OCI-M2 (cell line): ENCODE measurements at regions not wholly inside any gene's neighbourhood (a gene's known extent, or its start where the extent isn't known, plus 50 kb on each side); places are given as distances from the start of the nearest gene placed in this dataset.

Experiments
- DNase-seq: peaks from one replicate; lab custom pipeline; 2025; ENCODE audit not compliant: unreplicated experiment; lab: John Stamatoyannopoulos, UW

DNA sequence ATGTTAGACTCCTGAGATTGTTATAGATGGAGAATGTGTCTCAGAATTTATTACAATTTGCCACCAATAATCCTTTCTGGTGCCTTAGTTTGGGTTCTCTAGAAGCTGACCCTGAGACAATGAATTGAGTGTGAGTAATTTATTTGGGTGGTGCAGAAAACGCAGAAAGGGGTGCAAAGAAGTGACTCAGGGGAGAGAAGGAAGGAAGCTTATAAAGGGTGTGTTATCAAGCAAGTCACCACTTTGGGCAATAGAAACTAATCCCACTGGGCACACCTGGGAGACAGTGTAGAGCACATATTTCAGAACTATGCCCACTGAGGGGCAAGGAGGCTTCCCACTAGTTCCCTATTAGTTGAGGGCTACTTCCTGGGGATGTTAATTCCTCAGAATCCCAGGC is 320.6 kb downstream of the MID1IP1 start:
- no peak for DNase-seq

DNA sequence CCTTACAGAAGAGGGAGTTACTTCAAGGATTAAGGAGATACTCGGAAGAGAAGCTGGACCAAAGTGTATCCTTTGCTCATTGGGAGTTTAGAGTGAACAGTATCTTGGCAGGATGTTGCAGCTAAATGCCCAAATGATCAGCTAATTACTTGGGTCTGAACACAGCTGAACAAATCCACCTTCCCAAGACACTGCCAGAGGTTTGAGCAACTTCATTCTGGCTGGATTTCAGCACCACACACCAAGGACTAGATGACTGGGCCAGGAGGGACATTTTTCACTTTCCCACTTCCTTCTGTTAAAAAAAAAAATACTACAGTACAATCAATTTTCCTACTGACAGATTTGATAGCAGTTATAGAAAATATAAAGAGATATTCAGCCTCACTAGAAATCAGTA is 324.6 kb downstream of the MID1IP1 start:
- DNase-seq, result no peak

DNA sequence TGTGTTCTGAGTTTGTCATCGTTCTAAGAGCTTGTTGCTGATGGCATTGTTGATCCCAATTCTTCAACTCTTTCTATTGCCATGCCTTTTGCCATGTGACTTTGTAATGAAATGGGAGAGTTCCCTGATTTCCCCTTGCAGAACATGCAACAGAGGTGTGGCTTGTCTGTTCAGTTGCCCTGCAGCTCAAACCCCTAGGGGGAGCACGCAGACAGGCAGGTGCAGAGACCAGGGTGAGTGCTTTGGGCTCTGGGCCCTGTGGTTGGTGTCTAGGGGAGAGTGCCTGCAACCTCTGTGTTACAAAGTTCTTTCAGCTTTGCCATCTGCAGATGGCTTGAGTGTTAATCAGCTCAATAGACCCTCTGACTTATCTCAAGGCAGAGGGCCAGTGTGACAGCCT is 332.7 kb downstream of the MID1IP1 start:
- DNase-seq, result no peak

DNA sequence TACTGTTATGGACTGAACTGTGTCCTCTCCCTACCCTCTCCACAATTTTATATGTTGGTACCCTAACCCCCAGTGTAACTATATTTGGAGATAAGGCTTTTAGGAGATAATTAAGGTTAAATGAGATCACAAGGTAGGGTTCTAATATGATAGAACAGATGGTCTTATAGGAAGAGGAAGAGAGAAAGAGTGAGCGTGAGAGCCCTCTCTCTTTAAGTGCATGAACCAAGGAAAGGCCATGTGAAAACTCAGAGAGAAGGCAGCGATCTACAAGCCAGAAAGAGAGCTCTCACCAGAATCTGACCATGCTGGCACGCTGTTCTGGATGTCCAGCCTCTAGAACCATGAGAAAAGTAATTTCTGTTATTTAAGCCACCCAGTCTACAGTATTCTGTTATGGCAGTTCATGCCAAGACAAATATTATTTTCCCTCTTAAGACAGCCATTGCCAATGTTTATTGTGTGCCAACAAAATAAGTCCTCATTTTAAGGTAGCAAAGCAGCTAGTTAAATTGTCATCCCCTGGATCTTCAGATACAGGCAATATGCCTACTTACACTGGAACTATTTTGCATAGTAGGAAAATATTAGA is 336.2 kb downstream of the MID1IP1 start:
- no peak for DNase-seq

DNA sequence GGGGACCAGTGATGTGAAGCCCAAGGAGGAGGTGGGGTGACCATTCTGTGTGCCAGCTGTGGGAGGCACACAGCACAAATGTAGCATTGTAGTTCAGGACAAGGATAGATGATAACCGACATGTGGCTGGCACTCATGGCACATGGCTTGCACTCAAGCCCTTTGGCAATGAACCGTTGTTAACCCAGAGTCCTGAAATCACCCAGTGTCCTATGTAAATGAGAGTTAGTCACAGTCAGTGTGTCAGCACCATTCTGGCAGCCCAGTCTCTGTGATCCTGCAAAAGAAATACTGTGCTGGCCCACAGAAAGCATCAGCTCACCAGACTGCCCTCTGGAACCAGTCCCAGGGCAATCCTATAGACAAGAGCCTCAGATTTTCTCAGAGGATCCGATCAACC is 339.3 kb downstream of the MID1IP1 start:
- DNase-seq, result no peak

DNA sequence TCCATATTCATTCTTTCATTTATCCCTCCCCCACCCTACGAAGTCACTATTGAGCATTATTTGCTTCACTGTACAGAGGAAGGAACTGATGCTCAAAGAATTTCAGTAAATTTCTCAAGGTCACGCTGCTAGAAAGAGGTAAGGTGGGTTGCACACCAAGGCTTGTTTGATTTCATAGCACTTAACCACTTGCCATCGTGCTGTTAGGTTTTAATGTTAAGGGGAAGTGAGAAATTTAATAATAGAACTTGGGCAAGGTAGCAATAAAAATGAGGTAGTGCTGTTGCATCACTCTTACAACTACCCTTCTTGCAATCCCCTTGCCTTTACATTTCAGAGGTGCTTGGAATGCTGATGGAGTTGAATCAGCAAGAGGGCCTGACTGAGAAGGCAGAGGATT is 343.1 kb downstream of the MID1IP1 start:
- no peak for DNase-seq

DNA sequence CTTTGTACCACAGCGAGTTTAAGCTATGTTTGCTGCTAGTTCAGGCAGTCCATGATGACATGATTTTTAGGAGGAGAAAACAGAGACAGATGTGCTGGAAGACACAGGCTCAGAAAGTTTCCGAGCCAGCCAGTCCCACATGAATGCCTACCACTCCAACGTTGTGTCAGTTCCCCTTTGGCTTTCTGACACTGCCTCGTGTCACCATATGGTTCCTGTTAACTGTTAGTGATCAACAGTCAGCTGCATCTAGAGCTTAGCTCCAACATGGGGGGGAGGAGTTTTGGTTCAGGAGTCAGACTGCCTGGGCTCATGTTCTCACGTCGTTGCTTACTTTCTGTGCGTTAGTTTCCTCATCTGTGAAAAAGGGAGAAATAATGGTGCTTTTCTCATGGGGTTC is 343.7 kb downstream of the MID1IP1 start:
- DNase-seq, result no peak

DNA sequence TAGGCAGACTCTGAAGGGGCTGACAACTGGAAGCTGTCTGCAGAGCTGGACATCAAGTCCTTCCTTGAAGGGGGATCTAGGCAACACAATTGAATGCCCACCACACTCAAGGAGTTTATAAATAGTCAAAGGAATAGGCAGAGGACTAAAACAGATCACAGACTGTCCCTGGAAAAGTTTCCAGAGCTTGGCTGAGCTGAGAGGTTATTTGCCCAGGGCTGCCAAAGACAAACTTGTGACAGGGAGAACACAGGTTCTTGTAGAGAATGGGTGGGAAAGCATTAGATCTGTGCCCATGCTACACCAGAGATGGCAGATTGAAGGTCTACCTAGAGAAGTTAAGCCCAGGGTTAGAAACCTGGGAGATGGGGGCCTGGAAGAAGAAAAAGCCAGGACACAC is 344.6 kb downstream of the MID1IP1 start:
- no peak for DNase-seq

DNA sequence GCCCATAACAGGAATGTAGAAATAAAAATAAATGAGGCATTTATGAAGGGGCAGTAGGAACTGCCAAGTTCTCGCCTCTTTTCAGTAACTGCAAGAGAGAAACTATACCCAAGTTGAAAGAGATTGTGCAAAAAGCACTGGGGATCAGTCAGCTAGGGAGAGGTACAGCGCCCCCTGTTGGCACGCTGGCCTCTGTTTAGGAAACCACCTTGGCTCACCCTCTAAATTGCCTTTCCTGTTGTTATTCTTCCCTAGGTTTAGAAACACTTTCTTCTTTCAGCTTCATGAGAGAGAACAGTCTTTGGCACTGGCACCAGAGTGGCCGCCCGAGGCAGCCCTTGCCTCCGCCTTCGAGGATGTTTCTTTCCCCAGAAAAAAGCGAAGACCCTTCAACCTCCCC is 348.5 kb downstream of the MID1IP1 start:
- no peak for DNase-seq

DNA sequence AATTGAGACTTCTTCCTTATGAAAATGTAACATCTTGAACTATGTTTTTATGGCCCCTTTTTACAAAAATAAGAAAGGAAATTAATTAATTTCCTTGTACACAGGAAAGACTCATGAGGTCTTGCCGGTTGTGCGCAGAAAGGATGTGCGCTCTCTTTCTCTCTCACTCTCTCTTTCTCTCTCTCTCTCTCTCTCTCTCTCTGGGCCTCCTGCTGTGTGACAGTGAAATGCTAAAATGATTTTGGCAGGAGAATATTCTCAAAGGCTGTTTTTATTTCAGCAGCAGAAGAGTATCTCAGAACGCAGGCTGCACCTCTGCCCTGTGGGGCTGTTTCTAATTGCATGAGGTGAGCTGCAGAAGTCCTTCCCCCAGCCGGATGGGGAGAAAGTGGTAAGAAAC is 349.0 kb downstream of the MID1IP1 start:
- DNase-seq, result no peak

DNA sequence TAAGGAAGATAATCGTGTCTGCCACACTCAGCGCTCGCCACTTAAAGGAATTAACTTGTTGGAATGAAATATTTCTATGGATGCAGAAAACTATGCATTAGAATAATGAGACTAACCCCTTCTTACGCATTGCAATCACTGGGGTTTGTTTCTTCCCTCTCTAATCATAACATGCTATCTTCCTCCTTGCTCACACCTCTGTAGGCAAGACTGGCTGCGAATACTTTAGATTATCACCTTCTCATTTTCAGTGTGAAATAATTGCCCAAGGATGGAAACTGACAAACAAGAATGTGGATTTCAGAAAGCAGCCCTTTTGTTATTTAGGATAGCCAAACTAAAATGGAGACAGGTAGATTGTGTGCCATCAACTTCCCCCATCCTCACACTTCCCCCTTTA is 349.4 kb downstream of the MID1IP1 start:
- DNase-seq, result no peak

DNA sequence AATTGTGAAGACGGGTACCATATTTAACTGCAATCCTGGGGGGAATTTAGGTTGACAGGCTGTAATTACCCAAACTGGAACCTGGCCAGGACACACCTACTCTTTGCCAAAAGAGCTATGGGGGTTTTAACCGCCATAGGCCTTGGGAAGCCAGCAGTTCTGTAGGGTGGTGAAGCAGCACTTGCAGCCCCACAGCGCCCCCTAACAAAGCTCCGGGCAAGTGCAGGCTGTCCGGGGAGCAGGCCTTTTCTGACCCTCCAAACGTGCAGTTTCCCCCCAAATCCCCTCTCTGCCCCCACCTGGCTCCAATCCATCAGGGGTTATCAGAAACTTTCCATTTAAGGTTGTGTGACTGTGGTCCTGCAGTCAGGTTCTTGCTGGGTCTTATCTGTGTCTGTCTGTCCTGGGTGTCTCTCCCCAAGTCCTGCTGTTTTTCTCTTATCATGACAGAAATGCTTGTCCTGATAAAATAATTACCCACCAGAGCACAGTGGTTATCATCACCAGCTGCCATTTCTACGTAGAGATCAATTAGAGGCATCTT is 350.9 kb downstream of the MID1IP1 start:
- DNase-seq, result no peak

DNA sequence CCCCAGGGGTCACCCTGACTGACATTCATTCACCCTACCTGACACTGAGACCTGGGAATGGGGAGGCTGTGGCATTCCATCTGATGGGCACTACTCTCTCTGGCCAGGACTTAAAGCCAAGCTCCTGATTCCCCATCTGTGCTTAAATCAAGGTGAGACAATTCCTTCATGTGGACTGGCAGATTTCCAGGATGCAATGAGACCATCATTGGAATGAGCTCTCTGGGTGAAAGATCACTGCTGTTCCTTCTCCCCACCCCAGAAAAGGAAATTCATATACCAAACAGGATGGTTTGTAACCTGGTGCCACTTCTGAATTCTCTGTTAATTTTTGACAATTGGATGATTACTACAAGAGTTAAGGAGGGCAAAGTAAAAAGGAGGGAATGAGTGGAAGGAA is 354.8 kb downstream of the MID1IP1 start:
- DNase-seq, result no peak

DNA sequence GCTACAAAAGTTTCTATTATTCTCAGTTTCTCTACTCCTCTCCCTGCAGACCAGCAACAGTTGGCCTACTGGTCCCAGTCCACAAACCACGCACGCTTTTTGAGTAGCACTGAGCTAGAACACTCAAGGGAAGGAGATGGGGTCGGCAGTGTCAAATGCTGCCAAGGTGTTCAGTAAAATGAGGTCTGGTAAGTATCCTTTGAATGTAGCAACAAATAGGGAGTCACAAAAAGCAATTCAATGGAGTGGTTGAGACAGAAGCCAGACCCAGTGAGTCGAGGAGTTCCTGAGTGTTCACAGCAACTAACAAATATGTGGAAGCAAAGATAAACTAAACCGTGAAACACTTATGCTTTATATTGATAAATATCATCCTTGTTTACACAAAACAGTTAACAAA is 355.7 kb downstream of the MID1IP1 start:
- DNase-seq, result no peak

DNA sequence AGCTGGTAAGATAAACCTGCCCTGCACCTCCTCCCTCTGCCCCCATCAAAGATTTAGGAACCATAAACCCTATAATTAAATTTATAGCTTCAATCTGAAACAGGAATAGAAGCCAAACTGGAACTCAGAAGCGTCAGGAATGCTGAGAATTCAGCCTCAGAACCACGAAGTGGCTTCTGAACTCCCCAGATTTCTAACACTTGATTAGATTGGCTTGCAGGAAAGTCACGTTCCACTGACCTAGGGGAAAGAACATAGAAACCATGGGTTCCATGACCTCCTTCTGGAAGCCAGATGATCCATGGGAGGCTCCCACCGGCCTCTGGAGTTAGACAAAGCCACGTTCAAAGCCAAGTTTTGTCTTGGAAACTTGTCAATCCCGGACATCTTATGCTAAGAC is 356.5 kb downstream of the MID1IP1 start:
- DNase-seq, result no peak

DNA sequence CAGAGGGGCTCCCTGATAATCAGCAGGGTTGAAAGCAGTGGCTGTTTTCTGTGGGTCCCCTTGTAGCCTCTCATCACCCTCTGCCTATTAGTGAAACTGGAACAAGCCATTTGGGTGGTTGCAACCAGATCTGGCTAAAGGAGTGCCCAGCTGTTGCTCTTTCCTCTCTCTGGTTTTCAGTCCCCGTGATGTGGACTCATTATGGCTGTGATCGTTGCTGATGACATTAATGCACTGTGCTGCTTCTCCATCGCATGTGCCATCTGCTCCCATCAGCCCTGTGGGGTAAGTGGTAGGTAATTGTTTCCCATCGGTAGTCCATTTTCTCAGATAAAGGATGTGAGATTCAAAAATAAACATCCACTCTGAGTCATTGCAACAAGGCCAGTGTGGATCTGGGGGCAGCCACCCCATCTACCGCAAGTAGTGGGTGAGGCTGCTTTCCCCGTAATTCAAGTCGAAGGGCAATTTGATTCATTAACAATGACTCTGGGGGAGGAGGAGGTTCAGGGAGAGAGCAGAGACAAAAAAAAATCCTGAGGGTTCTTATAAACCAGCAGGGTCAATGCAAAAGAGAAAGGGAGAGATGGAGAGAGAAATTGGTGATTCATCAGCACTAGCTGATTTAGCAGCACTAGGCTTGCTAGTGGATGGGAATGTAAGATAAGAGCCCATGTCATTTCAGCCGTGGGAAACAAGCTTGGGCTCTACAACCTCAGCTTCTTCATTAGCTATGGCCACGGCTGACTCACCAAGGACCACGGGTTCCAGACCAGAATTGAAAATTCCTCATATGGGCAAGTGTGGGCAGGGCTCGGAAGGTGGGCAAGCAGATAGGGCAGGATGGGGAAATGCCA is 357.8 kb downstream of the MID1IP1 start:
- no peak for DNase-seq

DNA sequence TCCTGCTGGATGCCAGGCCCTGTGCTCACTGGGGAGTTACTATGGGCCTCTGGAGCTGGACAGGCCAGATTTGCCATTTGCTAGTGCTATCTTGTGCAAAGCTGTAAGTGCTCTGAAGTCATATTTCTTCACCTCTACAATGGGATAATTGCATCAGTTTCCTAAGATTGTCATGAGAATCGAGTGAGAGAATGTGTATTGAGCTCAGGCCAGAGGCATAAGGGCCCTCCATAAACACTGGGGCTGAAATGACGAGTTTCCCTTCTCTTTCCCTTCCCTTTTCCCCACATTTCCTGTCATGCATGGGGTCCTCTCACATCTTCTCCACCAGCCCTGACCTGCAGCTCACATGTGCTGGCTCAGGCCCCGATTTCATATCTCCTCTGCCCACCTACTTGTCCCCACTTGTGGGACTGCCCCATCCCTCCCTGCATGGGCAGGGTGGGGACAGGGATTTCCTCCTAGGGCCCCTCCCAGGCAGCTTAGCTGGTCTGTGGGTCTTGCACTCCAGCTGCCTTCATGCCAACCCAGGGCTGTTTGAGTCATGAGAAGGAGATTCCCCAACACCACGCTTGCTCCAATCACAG is 358.8 kb downstream of the MID1IP1 start:
- no peak for DNase-seq

DNA sequence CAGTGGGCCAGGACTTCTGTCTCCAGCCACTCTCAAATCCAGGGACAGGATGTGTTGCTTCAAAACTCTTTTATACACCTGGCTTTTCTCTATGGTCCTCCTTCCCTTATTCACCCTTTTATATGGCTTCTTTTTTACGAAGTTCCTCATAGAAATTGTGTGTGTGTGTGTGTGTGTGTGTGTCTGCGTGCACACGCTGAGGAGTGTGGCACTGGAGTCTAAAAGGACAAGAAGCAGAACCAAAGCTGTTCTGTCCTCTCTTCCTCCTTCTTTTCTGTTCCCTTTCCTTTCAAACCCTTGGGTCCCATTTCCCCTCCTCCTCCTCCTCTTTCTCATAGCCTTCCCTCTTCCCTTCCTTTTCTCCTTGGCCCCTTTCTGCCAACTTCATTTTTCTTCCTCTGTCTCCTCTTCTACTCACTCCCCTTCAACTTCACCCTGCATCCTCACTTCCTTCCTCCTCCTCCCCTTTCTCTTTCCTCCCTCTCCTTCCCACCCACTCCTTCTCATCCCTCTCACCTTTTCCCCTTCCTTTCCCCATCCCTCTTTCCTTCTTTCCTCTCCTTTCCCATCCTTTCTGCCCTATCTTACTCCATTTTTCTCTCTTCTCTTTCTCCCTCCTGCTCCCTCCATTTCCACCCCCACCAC is 360.5 kb downstream of the MID1IP1 start:
- no peak for DNase-seq

DNA sequence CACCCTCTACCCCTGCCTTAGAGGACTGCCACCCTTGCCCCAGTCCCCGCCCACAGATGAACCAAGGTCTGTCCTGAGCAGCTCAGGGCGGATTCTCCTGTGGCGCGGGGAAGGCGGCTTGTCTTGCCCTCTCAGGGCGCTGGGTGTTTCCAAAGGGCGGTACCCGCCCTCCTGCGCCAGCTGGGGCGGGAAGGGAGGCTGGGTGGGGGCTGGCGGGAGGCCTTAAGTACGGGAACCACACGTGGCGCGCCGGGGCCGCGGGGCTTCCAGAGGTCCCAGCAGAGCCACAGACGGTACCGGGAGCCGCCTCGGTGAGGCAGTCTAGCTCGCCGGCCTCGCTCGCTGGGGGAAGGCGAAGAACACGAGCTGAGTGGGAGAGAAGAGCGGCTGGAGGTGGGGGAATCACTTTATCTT is 361.1 kb downstream of the MID1IP1 start:
- no peak for DNase-seq

DNA sequence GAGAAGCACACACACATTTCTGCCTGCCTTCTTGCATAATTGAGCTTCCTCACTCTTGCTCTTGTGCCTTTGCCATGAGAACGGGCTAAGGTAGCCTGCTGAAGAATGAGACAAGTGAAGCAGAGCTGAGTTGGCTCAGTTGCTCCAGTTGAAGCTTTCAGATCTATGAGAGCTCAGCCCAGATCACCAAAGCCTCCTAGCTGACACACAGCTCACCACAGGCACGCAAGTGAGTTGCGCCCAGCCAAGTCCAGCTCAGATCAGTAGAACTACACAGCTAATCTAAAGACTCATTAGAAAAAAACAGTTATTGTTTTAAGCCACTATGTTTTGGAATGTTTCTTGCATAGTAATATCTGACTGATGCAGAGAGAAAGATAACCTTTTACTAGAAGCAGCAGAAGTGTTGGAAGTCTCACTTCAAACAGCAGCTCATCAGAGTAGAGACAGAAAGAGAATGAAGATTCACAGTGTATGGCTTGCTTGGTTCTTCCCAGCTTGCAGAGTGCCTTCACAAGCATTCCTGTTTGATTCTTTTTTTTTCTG is 362.4 kb downstream of the MID1IP1 start:
- no peak for DNase-seq

DNA sequence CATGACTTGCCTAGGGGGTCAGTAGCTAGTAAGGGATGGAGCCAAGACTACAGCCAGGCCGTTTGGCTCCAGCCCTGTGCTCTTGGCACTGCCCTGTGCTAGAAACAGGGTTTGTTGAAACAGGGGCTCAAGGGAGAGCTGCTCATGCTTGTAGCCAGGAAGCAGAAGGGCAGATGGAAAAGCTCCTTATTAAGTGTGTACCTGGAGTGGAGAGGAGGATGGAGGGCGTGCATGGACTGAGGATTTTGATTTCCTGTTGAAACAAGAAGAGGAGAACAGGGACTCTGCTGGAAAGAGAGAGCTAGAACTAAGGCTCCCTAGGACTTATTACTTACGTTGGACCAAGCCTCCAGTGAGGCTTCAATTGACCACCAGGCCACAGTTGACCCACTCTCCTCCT is 363.0 kb downstream of the MID1IP1 start:
- DNase-seq, result no peak
